ENCODE measurements at regions not wholly inside any gene's neighbourhood (a gene's known extent, or its start where the extent isn't known, plus 50 kb on each side); places are given as distances from the start of the nearest gene placed in this dataset.

GRCh38 chr12:66739940-66740651, 61.2 kb upstream of the GRIP1 start:
- Histone ChIP-seq H3K4me3 (no peak overlapping the region), H3K9me3 (no peaks in the 10 kb centered on the region), H3K4me1 (no peaks in the 10 kb centered on the region), H3K36me3 (no peaks in the 10 kb centered on the region), H3K27ac (no peak overlapping the region), H3K27me3 (ENCODE audit: low read depth) (no peaks in the 10 kb centered on the region)
- no peak for TF ChIP-seq CTCF (IDR thresholded peaks at IDR 0.05)
- intact Hi-C loops (cut with DNase I): no loop called here
- ATAC-seq: no peak
- no peak for DNase-seq

GRCh38 chr12:66740732-66741131, 61.9 kb upstream of the GRIP1 start:
- no peak for ATAC-seq
- intact Hi-C loops (cut with DNase I): no loop called here
- no peak overlapping the region for H3K4me3 ChIP-seq
- H3K27ac ChIP-seq: no peak overlapping the region
- no peak for TF ChIP-seq CTCF (IDR thresholded peaks at IDR 0.05)
- H3K4me1 ChIP-seq: no peaks in the 10 kb centered on the region
- no peaks in the 10 kb centered on the region for H3K9me3 ChIP-seq
- H3K36me3 ChIP-seq: no peaks in the 10 kb centered on the region
- H3K27me3 ChIP-seq (ENCODE audit: low read depth): no peaks in the 10 kb centered on the region
- no peak for DNase-seq

GRCh38 chr12:66741919-66742318, 63.0 kb upstream of the GRIP1 start:
- Histone ChIP-seq H3K36me3 (no peaks in the 10 kb centered on the region), H3K4me1 (no peaks in the 10 kb centered on the region), H3K4me3 (no peak overlapping the region), H3K9me3 (no peaks in the 10 kb centered on the region), H3K27ac (no peak overlapping the region), H3K27me3 (ENCODE audit: low read depth) (no peaks in the 10 kb centered on the region)
- ATAC-seq: no peak
- no peak for DNase-seq
- intact Hi-C loops (cut with DNase I): no loop called here
- TF ChIP-seq CTCF (IDR thresholded peaks at IDR 0.05): no peak

GRCh38 chr12:66742508-66743367, 63.9 kb upstream of the GRIP1 start:
- no peak overlapping the region for H3K4me3 ChIP-seq
- no peaks in the 10 kb centered on the region for H3K9me3 ChIP-seq
- DNase-seq (no peak), ATAC-seq (no peak)
- intact Hi-C loops (cut with DNase I): no loop called here
- no peaks in the 10 kb centered on the region for H3K27me3 ChIP-seq (ENCODE audit: low read depth)
- TF ChIP-seq CTCF (IDR thresholded peaks at IDR 0.05): no peak
- H3K27ac ChIP-seq: no peak overlapping the region
- no peaks in the 10 kb centered on the region for H3K36me3 ChIP-seq
- no peaks in the 10 kb centered on the region for H3K4me1 ChIP-seq

- no peak overlapping the region for H3K4me3 ChIP-seq
- DNase-seq (no peak), ATAC-seq (no peak)
- H3K4me1 ChIP-seq: no peaks in the 10 kb centered on the region
- H3K27ac ChIP-seq: no peak overlapping the region
- no peaks in the 10 kb centered on the region for H3K27me3 ChIP-seq (ENCODE audit: low read depth)
- intact Hi-C loops (cut with DNase I): no loop called here
- no peak for TF ChIP-seq CTCF (IDR thresholded peaks at IDR 0.05)
- no peaks in the 10 kb centered on the region for H3K36me3 ChIP-seq
- no peaks in the 10 kb centered on the region for H3K9me3 ChIP-seq
Measured at GRCh38 chr12:66744461-66744860, 65.6 kb upstream of the GRIP1 start.
